ENCODE measurements at regions not wholly inside any gene's neighbourhood (a gene's known extent, or its start where the extent isn't known, plus 50 kb on each side); places are given as distances from the start of the nearest gene placed in this dataset.

GRCh38 chr3:168820810-168821415 lies 725.2 kb upstream of the GOLIM4 start:
- no peak overlapping the region for H2BK120ac ChIP-seq (ENCODE audit: low read depth, low read length)
- no peak overlapping the region for H3K18ac ChIP-seq (ENCODE audit: low read depth, low read length)
- no peak for DNase-seq
- H4K5ac ChIP-seq (ENCODE audit: low read depth, low read length) = no peak overlapping the region
- no peak overlapping the region for H2AFZ ChIP-seq (replicated peaks; ENCODE audit: low read length, poor library complexity)
- POLR2A ChIA-PET (ENCODE audit: unreplicated experiment) = no interaction called here
- H3K4me3 ChIP-seq (ENCODE audit: insufficient read depth, low read depth, low read length) = no peak overlapping the region
- H3K27me3 ChIP-seq (ENCODE audit: control insufficient read depth, insufficient read depth, low read length) = no peaks in the 10 kb centered on the region
- H4K91ac ChIP-seq (ENCODE audit: insufficient read depth, low read depth, low read length) = no peak overlapping the region
- intact Hi-C loops (cut with micrococcal nuclease) = no loop called here
- WGBS, 2 experiments (ENCODE audit: extremely low coverage in 2 of 2, insufficient read length in 1 of 2) = no CpG with 5 or more reads among the region's 8 CpGs
- H3K9me3 ChIP-seq (ENCODE audit: control insufficient read depth, insufficient read depth, low read length) = no peaks in the 10 kb centered on the region
- H4K20me1 ChIP-seq (ENCODE audit: insufficient read depth, low read length) = no peaks in the 10 kb centered on the region
- no peak overlapping the region for H4K8ac ChIP-seq (ENCODE audit: low read depth in 2 of 2, low read length in 2 of 2)
- H3K4me1 ChIP-seq (ENCODE audit: control insufficient read depth, insufficient read depth, low read length) = no peaks in the 10 kb centered on the region
- TF ChIP-seq FOS (IDR thresholded peaks at IDR 0.05; ENCODE audit: low read depth, low read length) (no peak), CEBPB (IDR thresholded peaks at IDR 0.05; ENCODE audit: low read depth, low read length) (no peak), CHD1 (IDR thresholded peaks at IDR 0.05; ENCODE audit: low read depth, low read length) (no peak), POLR2A (IDR thresholded peaks at IDR 0.05; ENCODE audit: low read depth, low read length) (no peak), MXI1 (IDR thresholded peaks at IDR 0.05; ENCODE audit: borderline replicate concordance, low read depth, low read length) (no peak), MAFK (IDR thresholded peaks at IDR 0.05; ENCODE audit: low read depth, low read length) (no peak), RCOR1 (IDR thresholded peaks at IDR 0.05; ENCODE audit: insufficient replicate concordance, low read length) (no peak), MAZ (IDR thresholded peaks at IDR 0.05; ENCODE audit: borderline replicate concordance, low read depth, low read length) (no peak), BHLHE40 (IDR thresholded peaks at IDR 0.05; ENCODE audit: low read depth, low read length) (no peak)
- TF ChIP-seq, protein P1, sequence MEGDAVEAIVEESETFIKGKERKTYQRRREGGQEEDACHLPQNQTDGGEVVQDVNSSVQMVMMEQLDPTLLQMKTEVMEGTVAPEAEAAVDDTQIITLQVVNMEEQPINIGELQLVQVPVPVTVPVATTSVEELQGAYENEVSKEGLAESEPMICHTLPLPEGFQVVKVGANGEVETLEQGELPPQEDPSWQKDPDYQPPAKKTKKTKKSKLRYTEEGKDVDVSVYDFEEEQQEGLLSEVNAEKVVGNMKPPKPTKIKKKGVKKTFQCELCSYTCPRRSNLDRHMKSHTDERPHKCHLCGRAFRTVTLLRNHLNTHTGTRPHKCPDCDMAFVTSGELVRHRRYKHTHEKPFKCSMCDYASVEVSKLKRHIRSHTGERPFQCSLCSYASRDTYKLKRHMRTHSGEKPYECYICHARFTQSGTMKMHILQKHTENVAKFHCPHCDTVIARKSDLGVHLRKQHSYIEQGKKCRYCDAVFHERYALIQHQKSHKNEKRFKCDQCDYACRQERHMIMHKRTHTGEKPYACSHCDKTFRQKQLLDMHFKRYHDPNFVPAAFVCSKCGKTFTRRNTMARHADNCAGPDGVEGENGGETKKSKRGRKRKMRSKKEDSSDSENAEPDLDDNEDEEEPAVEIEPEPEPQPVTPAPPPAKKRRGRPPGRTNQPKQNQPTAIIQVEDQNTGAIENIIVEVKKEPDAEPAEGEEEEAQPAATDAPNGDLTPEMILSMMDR (conservative IDR thresholded peaks at IDR 0.05; ENCODE audit: low read depth, low read length) = no peak
- TF ChIP-seq, protein P2, sequence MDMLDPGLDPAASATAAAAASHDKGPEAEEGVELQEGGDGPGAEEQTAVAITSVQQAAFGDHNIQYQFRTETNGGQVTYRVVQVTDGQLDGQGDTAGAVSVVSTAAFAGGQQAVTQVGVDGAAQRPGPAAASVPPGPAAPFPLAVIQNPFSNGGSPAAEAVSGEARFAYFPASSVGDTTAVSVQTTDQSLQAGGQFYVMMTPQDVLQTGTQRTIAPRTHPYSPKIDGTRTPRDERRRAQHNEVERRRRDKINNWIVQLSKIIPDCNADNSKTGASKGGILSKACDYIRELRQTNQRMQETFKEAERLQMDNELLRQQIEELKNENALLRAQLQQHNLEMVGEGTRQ (IDR thresholded peaks at IDR 0.05; ENCODE audit: low read depth, low read length) = no peak
- in situ Hi-C loops (cut with MboI; ENCODE audit: low sequenced_read_pairs) = no loop called here
- no peaks in the 10 kb centered on the region for H3K79me1 ChIP-seq (ENCODE audit: low read depth in 1 of 2, low read length in 2 of 2)
- CTCF ChIA-PET = no interaction called here
- no peak overlapping the region for H3K9ac ChIP-seq (ENCODE audit: low read depth, low read length)
- dilution Hi-C loops (cut with HindIII; ENCODE audit: low sequenced_read_pairs, unreplicated experiment) = no loop called here
- no TSS peak for BruUV-seq (replicated peaks)
- H3K4me2 ChIP-seq (ENCODE audit: low read depth, low read length) = no peak overlapping the region
- H2BK15ac ChIP-seq (ENCODE audit: low read depth, low read length) = no peak overlapping the region
- H3K27ac ChIP-seq (ENCODE audit: insufficient read depth, low read length) = no peak overlapping the region
- H3K56ac ChIP-seq (ENCODE audit: extremely low read depth, insufficient read depth, low read length) = no peak overlapping the region
- H2AK9ac ChIP-seq (replicated peaks; ENCODE audit: low read depth, low read length, poor library complexity) = no peak overlapping the region
- H3K9me1 ChIP-seq (ENCODE audit: insufficient read depth, low read length) = no peaks in the 10 kb centered on the region
- no peak overlapping the region for H3K23ac ChIP-seq (ENCODE audit: low read depth, low read length)
- no peak overlapping the region for H3K4ac ChIP-seq (ENCODE audit: low read depth, low read length)
- no peak overlapping the region for H2BK20ac ChIP-seq (ENCODE audit: low read depth, low read length)
- no peak overlapping the region for H2AK5ac ChIP-seq (ENCODE audit: low read depth, low read length)
- no peak overlapping the region for H2BK5ac ChIP-seq (ENCODE audit: low read depth, low read length, poor library complexity, severe bottlenecking)
- ATAC-seq (ENCODE audit: low read depth) = no peak
- no peak overlapping the region for H3K14ac ChIP-seq (replicated peaks; ENCODE audit: low read depth, low read length)
- H3K36me3 ChIP-seq (ENCODE audit: control insufficient read depth, insufficient read depth, low read length) = no peaks in the 10 kb centered on the region
